HFF-Myc (cell line): ENCODE measurements at regions not wholly inside any gene's neighbourhood (a gene's known extent, or its start where the extent isn't known, plus 50 kb on each side); places are given as distances from the start of the nearest gene placed in this dataset.
"Not testable (repeated sequence)": the region's sequence is repeated elsewhere in the genome, so short reads cannot be mapped to it uniquely, and the experiment has no call there.

Experiments
- DNase-seq: peaks from one replicate; pipeline ENCODE4 v3.0.0-alpha.2; 2011; ENCODE audit warnings: low read depth; ENCODE audit errors: extremely low read depth
- H3K4me3 ChIP-seq: replicated peaks from 2 replicates; pipeline ENCODE4 v1.5.1; 2011; ENCODE audit warnings: low read depth, mild to moderate bottlenecking, control low read depth, low read length
- TF ChIP-seq, protein P1 (sequence below): IDR thresholded peaks from 2 replicates; pipeline ENCODE4 v1.5.1; 2012; ENCODE audit warnings: mild to moderate bottlenecking, low read depth, low read length, control low read depth; ENCODE audit errors: missing control alignments

DNA sequence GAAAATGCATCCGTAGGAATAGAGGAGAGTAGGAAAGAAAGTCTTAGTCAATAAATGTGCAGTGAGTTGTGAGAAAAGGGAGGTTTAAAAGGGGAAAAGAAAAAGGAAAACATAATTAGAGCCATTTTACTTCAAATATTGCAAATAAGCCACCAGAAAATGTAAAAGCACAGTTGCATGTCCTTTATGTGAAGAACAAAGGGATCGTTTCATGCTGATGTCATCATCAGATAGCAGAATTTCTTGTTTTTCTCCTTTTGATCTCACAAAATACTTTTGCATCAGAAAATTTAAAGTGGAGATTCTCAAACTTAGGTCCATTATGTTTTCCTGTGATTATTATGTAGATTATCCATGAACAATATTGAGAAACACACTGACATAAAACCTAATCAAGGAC, 166.7 kb downstream of the HAO1 start:
- no peak for DNase-seq
- H3K4me3 ChIP-seq = no peak overlapping the region
- TF ChIP-seq, protein P1, sequence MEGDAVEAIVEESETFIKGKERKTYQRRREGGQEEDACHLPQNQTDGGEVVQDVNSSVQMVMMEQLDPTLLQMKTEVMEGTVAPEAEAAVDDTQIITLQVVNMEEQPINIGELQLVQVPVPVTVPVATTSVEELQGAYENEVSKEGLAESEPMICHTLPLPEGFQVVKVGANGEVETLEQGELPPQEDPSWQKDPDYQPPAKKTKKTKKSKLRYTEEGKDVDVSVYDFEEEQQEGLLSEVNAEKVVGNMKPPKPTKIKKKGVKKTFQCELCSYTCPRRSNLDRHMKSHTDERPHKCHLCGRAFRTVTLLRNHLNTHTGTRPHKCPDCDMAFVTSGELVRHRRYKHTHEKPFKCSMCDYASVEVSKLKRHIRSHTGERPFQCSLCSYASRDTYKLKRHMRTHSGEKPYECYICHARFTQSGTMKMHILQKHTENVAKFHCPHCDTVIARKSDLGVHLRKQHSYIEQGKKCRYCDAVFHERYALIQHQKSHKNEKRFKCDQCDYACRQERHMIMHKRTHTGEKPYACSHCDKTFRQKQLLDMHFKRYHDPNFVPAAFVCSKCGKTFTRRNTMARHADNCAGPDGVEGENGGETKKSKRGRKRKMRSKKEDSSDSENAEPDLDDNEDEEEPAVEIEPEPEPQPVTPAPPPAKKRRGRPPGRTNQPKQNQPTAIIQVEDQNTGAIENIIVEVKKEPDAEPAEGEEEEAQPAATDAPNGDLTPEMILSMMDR = no peak

DNA sequence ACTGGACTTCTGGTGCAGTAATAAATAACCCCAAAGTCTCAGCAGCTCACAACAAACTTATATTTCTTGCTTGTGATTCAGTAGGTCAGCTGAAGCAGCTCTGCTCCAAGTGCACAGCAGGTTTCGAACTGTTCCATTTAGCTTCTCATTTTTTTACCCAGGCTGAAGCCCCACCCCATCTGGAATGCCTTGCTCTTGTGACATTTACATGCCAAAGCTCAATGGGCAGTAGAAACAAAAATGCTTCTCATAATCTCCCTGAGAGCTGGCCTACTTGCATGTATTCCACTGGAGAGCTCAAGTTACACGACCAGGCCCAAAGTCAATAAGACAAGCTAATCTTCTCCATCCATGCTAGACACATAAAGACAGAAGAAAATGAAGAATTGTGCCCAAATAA, 165.2 kb downstream of the HAO1 start:
- DNase-seq = no peak
- no peak overlapping the region for H3K4me3 ChIP-seq
- TF ChIP-seq, protein P1 = no peak

- TF ChIP-seq, protein P1 = no peak
- DNase-seq = no peak
- no peak overlapping the region for H3K4me3 ChIP-seq
Observed at GRCh38 chr20:7776148-7776547, 164.1 kb downstream of the HAO1 start.

DNA sequence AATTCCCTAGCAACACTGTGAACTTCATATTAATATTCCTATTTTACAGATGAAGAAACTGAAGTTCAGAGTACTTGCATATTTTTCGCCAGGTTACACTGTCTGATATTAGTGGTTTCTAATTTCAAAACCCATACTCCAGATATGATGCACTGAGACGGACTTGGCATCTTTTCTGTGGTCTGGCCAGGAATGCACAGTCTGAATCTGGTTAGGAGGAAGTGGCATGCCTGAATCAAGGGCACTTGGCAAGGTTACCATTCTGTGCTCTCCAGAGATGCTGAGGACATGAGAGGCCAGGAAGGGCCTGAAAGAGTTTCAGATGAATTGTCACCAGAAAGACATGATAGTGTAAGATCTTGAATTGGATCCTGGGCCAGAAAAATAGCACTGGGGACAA, 150.1 kb downstream of the HAO1 start:
- H3K4me3 ChIP-seq = no peak overlapping the region
- DNase-seq = no peak
- TF ChIP-seq, protein P1 = no peak

DNA sequence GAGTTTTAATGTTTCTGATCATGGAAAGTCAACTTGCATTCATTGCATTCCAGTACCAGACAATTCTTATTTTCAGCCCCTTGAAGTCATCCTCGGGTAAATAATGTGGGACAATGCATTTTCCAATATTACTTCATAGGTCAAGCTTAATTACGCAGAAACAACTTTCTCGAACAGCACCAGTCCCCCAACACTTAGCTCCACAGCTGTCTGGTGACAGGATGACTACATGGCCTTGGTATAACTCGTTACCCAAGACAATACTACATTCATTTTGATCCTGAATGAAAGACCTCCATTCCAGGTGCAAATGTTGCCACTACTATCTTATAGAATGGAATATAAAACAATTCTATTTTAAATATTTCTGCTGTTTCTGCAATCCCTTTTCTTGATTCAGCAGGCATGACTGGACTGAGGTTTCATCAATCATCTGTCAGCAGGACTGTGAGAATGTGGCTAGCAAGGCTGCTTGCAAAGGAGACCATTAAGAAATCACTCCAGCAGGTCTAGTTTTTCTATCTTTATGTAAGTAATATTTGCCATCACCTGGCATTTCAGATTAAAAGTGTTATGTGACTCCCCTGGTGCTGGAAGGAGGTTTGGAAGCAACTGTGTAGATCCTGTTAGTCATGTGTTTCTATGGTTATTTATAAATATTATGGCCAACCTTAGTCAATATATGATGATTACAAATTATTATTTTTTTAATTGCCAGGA, 147.9 kb downstream of the HAO1 start:
- TF ChIP-seq, protein P1 = no peak
- no peak overlapping the region for H3K4me3 ChIP-seq
- no peak for DNase-seq

GRCh38 chr20:7798176-7798575, 142.1 kb downstream of the HAO1 start:
- DNase-seq = no peak
- TF ChIP-seq, protein P1 = no peak
- H3K4me3 ChIP-seq = no peak overlapping the region

DNA sequence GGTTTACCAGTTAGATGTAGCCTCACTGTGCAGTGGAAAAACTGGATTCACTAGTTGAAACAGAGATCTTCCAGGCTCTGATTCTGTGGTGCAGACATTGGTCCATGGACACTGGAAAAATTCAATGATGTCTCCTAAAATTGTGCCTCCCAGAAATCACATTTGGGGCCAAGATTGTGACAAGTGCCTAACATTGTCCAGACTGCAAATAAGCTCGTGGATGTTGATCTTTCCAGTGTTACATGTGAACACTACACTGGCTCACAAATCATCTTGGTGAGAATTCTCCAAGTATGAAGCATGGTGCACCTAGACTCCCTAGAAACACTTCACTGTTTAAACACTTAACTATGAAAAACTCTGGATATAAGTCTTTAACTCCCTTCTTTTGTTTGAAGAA, 140.4 kb downstream of the HAO1 start:
- DNase-seq = no peak
- no peak overlapping the region for H3K4me3 ChIP-seq
- TF ChIP-seq, protein P1 = no peak

DNA sequence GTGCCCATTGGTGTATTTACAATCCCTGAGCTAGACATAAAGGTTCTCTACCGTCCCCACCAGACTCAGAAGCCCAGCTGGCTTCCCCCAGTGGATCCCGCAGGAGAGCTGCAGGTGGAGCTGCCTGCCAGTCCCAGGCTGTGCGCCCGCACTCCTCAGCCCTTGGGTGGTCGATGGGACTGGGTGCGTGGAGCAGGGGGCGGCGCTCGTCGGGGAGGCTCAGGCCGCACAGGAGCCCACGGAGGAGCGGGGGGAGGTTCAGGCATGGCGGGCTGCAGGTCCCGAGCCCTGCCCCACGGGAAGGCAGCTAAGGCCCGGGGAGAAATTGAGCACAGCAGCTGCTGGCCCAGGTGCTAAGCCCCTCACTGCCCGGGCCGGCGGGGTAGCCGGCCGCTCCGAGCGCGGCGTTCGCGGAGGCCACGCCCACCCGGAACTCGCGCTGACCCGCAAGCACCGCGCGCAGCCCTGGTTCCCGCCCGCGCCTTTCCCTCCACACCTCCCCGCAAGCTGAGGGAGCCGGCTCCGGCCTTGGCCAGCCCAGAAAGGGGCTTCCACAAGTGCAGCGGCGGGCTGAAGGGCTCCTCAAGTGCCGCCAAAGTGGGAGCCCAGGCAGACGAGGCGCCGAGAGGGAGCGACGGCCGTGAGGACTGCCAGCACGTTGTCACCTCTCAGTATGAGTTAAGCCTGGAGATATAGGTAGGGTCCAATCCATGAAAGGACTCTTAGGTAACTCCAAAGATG, 136.7 kb downstream of the HAO1 start:
- not testable (repeated sequence) for DNase-seq, H3K4me3 ChIP-seq
